Stimulated activated naive CD8-positive, alpha-beta T cell treated with anti-CD3 and anti-CD28 coated beads, Interleukin-15, Interleukin-2, amounts not matched to agents 100 ng/mL and 50 ng/mL, for 24 hours (primary cell): ENCODE measurements at regions not wholly inside any gene's neighbourhood (a gene's known extent, or its start where the extent isn't known, plus 50 kb on each side); places are given as distances from the start of the nearest gene placed in this dataset.

Experiments
- H3K27ac Mint-ChIP-seq: one replicate; pipeline ENCODE4 v1.8.0; 2021; ENCODE audit warnings: mild to moderate bottlenecking, mixed read lengths
- H3K27me3 Mint-ChIP-seq: one replicate; pipeline ENCODE4 v1.8.0; 2021; ENCODE audit warnings: mixed read lengths
- H3K36me3 Mint-ChIP-seq: one replicate; pipeline ENCODE4 v1.8.0; 2021; ENCODE audit warnings: low read depth, mixed read lengths
- H3K4me1 Mint-ChIP-seq: one replicate; pipeline ENCODE4 v1.8.0; 2021; ENCODE audit warnings: low read depth, mixed read lengths
- H3K4me3 Mint-ChIP-seq: one replicate; pipeline ENCODE4 v1.8.0; 2021; ENCODE audit warnings: mild to moderate bottlenecking, mixed read lengths
- H3K9me3 Mint-ChIP-seq: one replicate; pipeline ENCODE4 v1.8.0; 2021; ENCODE audit warnings: mixed read lengths

GRCh38 chr2:129101186-129101585, 782.5 kb upstream of the HS6ST1 start:
- Mint-ChIP-seq H3K27me3 (peaks cover 3% of the 10 kb centered on the region), H3K27ac (no peak overlapping the region), H3K9me3 (no peaks in the 10 kb centered on the region), H3K4me3 (no peak overlapping the region), H3K36me3 (no peaks in the 10 kb centered on the region), H3K4me1 (no peaks in the 10 kb centered on the region)

DNA sequence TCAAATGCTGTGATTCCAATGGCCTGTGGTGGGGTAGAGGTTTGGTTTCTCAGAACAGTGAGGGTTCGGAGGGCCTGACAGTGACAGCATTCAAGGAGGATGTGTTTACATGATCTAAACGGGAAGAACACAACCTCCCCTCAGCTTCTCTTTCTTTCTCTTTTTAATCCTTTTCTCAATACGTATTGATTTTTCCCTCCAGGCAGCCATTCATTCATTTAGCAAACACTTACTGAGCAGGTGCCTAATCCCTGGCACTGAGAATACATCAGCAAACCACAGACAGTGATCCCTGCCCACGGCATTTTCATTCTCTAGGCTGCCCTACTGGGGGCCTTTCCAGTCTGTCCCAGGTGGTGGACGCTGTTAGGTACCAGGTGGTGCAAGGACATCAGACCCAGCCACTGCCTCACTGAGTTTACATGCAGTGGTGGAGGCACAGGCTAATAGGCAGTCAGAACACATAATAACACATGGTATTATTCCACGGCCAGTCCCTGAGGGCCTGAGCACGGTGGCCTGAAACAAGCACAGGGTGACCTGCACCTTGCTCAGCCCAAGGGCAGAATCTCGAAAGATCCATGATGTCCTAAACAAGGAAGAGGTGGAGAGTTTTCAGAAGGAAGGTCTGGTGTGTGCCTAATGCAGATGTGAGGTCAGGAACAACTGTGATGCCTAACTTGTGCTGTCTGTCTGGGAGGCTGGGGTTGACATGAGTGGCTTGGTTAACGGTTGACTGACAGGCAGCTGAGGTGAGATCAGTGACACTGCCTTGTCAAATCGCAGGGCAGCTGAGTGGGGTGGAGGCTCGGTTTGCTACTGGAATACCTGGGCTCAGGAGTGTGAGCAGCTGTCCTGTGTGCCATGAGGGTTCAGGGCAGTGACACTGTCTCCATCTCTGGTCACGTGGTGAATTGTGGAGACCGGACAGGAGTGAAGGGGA, 785.5 kb upstream of the HS6ST1 start:
- H3K9me3 Mint-ChIP-seq, result no peaks in the 10 kb centered on the region
- H3K27ac Mint-ChIP-seq, result no peak overlapping the region
- no peaks in the 10 kb centered on the region for H3K27me3 Mint-ChIP-seq
- no peaks in the 10 kb centered on the region for H3K4me1 Mint-ChIP-seq
- no peaks in the 10 kb centered on the region for H3K36me3 Mint-ChIP-seq
- no peak overlapping the region for H3K4me3 Mint-ChIP-seq

DNA sequence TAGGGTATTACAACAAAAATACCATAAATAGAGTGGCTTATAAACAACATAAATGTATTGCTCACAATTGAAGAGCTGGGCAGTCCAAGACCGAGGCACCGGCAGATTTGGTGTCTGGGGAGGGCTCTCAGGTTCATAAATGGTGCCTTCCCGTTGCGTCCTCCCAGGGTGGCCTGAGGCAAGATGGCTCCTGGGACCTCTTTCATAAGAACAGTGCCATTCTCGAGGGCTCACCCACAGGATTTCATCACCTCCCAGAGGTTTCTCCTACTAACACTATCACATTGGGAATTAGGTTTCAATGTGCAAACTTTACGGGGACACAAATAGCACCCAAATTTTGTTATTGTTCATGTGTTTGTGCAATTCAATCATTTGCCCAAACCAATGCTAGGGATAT, 793.5 kb upstream of the HS6ST1 start:
- Mint-ChIP-seq H3K27me3 (no peaks in the 10 kb centered on the region), H3K27ac (no peak overlapping the region), H3K4me3 (no peak overlapping the region), H3K9me3 (no peaks in the 10 kb centered on the region), H3K36me3 (no peaks in the 10 kb centered on the region), H3K4me1 (no peaks in the 10 kb centered on the region)

GRCh38 chr2:129113776-129114175, 795.1 kb upstream of the HS6ST1 start:
- H3K27me3 Mint-ChIP-seq, result no peaks in the 10 kb centered on the region
- no peaks in the 10 kb centered on the region for H3K4me1 Mint-ChIP-seq
- H3K36me3 Mint-ChIP-seq, result no peaks in the 10 kb centered on the region
- no peak overlapping the region for H3K4me3 Mint-ChIP-seq
- no peaks in the 10 kb centered on the region for H3K9me3 Mint-ChIP-seq
- no peak overlapping the region for H3K27ac Mint-ChIP-seq

GRCh38 chr2:129117434-129117833, 798.8 kb upstream of the HS6ST1 start:
- no peak overlapping the region for H3K4me3 Mint-ChIP-seq
- peaks cover 13% of the 10 kb centered on the region for H3K9me3 Mint-ChIP-seq
- no peaks in the 10 kb centered on the region for H3K4me1 Mint-ChIP-seq
- H3K36me3 Mint-ChIP-seq, result no peaks in the 10 kb centered on the region
- H3K27ac Mint-ChIP-seq, result no peak overlapping the region
- H3K27me3 Mint-ChIP-seq, result no peaks in the 10 kb centered on the region

- H3K4me1 Mint-ChIP-seq, result no peaks in the 10 kb centered on the region
- H3K27me3 Mint-ChIP-seq, result no peaks in the 10 kb centered on the region
- H3K36me3 Mint-ChIP-seq, result no peaks in the 10 kb centered on the region
- no peak overlapping the region for H3K27ac Mint-ChIP-seq
- no peak overlapping the region for H3K4me3 Mint-ChIP-seq
- H3K9me3 Mint-ChIP-seq, result peaks cover 13% of the 10 kb centered on the region
Measured at GRCh38 chr2:129118296-129118695, 799.6 kb upstream of the HS6ST1 start.

DNA sequence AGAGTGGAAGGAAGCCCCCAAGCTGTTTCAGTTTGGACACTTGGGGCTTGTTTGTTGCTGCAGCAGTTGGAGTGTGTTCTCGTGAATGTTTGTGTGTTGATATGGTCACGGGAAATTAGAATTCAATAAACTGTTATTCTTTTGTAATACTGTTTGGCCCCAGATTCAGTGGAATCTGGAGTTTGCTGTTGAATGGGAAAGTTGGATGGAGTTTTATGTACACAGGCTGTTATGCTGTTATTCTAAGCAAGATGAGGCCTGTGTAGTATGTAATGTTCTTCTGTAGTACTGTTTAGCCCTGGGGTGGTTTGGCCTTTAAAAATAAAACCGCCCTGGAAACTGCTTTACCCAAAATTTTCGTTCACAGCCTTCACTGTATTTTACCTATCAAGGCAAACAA, 810.4 kb upstream of the HS6ST1 start:
- Mint-ChIP-seq H3K27ac (no peak overlapping the region), H3K27me3 (peaks cover 4% of the 10 kb centered on the region), H3K4me3 (no peak overlapping the region), H3K4me1 (no peaks in the 10 kb centered on the region), H3K9me3 (no peaks in the 10 kb centered on the region), H3K36me3 (no peaks in the 10 kb centered on the region)

- no peaks in the 10 kb centered on the region for H3K9me3 Mint-ChIP-seq
- H3K27me3 Mint-ChIP-seq, result peaks cover 4% of the 10 kb centered on the region
- H3K36me3 Mint-ChIP-seq, result no peaks in the 10 kb centered on the region
- no peak overlapping the region for H3K27ac Mint-ChIP-seq
- H3K4me1 Mint-ChIP-seq, result no peaks in the 10 kb centered on the region
- no peak overlapping the region for H3K4me3 Mint-ChIP-seq
Measured at GRCh38 chr2:129133692-129134641, 815.3 kb upstream of the HS6ST1 start.

- Mint-ChIP-seq H3K27me3 (peaks cover 5% of the 10 kb centered on the region), H3K9me3 (no peaks in the 10 kb centered on the region), H3K4me1 (no peaks in the 10 kb centered on the region), H3K36me3 (no peaks in the 10 kb centered on the region), H3K4me3 (no peak overlapping the region), H3K27ac (no peak overlapping the region)
Measured at GRCh38 chr2:129135017-129135416, 816.3 kb upstream of the HS6ST1 start.

GRCh38 chr2:129139380-129139779, 820.7 kb upstream of the HS6ST1 start:
- Mint-ChIP-seq H3K27ac (no peak overlapping the region), H3K9me3 (no peaks in the 10 kb centered on the region), H3K4me1 (no peaks in the 10 kb centered on the region), H3K27me3 (peaks cover 5% of the 10 kb centered on the region), H3K4me3 (no peak overlapping the region), H3K36me3 (no peaks in the 10 kb centered on the region)

- Mint-ChIP-seq H3K9me3 (peaks cover 4% of the 10 kb centered on the region), H3K27me3 (peaks cover 5% of the 10 kb centered on the region), H3K27ac (no peak overlapping the region), H3K36me3 (no peaks in the 10 kb centered on the region), H3K4me3 (no peak overlapping the region), H3K4me1 (no peaks in the 10 kb centered on the region)
Measured at GRCh38 chr2:129142465-129142864, 823.8 kb upstream of the HS6ST1 start.

- H3K36me3 Mint-ChIP-seq, result no peaks in the 10 kb centered on the region
- no peak overlapping the region for H3K27ac Mint-ChIP-seq
- no peaks in the 10 kb centered on the region for H3K27me3 Mint-ChIP-seq
- H3K9me3 Mint-ChIP-seq, result peaks cover 4% of the 10 kb centered on the region
- H3K4me3 Mint-ChIP-seq, result no peak overlapping the region
- no peaks in the 10 kb centered on the region for H3K4me1 Mint-ChIP-seq
Measured at GRCh38 chr2:129144082-129144791, 825.6 kb upstream of the HS6ST1 start.

DNA sequence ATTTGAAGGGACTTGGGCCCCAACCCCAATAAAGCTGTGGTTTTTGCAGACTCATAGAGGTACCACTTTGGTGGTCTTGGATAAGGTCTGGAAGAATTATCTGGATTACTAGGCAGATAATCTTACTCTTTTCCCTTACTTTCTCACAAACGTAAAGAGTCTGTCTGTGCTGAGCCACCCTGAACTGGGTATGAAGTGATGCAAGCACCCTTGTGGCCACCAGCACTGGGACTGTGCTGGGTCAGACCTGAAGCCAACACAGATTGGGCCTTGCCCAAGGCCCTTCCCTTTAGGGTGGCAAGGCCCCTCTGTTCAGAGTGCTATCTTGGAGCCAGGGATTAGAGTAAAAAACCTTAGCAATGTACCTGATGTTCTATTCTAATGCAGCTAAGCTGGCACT, 827.0 kb upstream of the RAB6C start:
- Mint-ChIP-seq H3K36me3 (no peaks in the 10 kb centered on the region), H3K4me3 (no peak overlapping the region), H3K27ac (no peak overlapping the region), H3K27me3 (no peaks in the 10 kb centered on the region), H3K4me1 (no peaks in the 10 kb centered on the region), H3K9me3 (peaks cover 11% of the 10 kb centered on the region)

- H3K27ac Mint-ChIP-seq, result no peak overlapping the region
- no peaks in the 10 kb centered on the region for H3K9me3 Mint-ChIP-seq
- no peaks in the 10 kb centered on the region for H3K4me1 Mint-ChIP-seq
- no peak overlapping the region for H3K4me3 Mint-ChIP-seq
- H3K27me3 Mint-ChIP-seq, result peaks cover 4% of the 10 kb centered on the region
- no peaks in the 10 kb centered on the region for H3K36me3 Mint-ChIP-seq
Measured at GRCh38 chr2:129160879-129161278, 818.6 kb upstream of the RAB6C start.
